ENCODE measurements at regions not wholly inside any gene's neighbourhood (a gene's known extent, or its start where the extent isn't known, plus 50 kb on each side); places are given as distances from the start of the nearest gene placed in this dataset.

DNA sequence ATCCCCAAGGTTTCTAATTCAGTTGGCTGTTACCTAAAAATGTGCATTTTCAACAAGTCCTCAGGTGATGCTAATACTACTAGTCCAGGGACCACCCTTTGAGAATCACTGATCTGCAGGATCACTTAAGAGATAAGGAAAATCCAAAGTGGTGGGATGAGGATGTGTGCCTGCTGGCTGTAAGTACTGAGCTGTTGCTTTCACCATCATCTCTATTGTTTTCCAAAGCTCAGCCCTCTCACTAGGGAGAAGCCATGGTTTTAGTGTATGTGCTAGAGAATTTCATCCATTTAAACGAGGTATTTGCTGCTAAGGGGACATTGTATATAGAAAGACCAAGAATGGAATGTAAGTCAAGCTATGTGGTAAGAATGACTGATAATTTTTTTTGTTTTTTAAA is 202.3 kb downstream of the KIF21A start:
- no peak for DNase-seq (ENCODE audit: low read depth)
- H3K4me3 ChIP-seq (ENCODE audit: low read length), result no peak overlapping the region
- TF ChIP-seq, protein P1, sequence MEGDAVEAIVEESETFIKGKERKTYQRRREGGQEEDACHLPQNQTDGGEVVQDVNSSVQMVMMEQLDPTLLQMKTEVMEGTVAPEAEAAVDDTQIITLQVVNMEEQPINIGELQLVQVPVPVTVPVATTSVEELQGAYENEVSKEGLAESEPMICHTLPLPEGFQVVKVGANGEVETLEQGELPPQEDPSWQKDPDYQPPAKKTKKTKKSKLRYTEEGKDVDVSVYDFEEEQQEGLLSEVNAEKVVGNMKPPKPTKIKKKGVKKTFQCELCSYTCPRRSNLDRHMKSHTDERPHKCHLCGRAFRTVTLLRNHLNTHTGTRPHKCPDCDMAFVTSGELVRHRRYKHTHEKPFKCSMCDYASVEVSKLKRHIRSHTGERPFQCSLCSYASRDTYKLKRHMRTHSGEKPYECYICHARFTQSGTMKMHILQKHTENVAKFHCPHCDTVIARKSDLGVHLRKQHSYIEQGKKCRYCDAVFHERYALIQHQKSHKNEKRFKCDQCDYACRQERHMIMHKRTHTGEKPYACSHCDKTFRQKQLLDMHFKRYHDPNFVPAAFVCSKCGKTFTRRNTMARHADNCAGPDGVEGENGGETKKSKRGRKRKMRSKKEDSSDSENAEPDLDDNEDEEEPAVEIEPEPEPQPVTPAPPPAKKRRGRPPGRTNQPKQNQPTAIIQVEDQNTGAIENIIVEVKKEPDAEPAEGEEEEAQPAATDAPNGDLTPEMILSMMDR (IDR thresholded peaks at IDR 0.05; ENCODE audit: insufficient read depth, low read depth, low read length, missing control alignments), result no peak

DNA sequence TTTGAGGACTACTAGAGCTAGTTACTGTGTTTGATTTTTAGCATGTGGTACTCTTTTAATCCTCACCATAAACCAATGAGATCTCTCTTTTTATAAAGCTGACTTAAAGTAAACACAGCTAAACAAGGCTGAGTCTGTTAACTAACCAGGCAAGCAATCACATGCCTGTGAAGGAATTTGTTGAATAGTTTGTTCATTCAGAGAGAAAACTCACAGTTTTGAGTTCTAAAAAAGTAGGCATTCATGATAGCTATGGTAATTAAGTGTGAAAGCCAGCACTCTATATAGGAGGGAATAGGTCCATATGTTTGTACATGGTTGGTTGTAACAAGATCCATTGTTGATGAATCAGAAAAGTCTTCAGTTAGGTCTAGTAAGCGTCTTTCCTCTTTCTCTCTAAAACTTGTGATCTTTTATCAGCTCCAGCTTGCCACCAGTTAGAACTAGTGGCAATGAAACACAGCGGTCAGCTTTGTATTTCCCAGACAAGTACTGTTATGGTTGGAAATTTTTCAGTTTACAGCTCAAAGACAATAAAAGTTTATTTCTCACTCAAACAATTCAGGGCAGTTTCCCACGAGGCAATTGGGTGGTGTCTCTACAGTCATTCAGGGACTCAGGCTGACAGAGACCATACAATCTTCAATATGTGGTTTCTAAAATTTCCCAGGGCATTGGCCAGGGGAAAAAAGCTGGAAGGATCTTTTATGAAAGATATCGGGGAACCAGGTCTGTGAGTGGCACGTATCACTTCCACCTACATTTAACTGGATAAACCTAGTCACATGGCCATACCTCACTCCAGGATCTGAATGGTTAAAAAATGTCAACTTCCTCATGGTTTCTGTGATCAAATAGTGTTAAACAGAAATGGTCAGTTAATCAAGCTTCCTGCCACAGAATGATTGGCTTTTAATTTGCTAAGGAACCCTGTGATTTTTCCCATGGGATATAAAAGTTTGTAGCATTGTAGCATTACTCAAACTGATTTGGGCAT is 203.1 kb downstream of the KIF21A start:
- H3K4me3 ChIP-seq (ENCODE audit: low read length), result no peak overlapping the region
- TF ChIP-seq, protein P1 (IDR thresholded peaks at IDR 0.05; ENCODE audit: insufficient read depth, low read depth, low read length, missing control alignments), result no peak
- DNase-seq (ENCODE audit: low read depth), result peak; percentile 59

DNA sequence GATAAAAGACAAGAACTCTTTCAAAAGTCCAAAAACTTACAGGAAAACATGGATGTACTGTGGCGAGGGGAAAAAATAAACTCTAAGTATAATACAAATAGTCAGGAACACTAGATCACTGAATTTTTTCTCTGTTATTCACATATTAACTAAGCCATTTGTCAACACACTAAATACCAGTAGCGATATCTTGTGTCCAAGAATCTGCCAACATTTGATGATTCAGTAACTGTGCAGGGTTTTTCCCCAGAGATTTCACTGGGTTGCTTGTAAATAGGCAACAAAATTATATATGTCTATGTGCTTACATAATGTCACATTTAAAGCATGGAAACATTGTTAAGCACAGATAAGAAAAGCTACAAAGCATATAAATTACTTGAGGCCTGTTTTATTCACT is 205.9 kb downstream of the KIF21A start:
- TF ChIP-seq, protein P1 (IDR thresholded peaks at IDR 0.05; ENCODE audit: insufficient read depth, low read depth, low read length, missing control alignments), result no peak
- peak; percentile 92 for DNase-seq (ENCODE audit: low read depth)
- H3K4me3 ChIP-seq (ENCODE audit: low read length), result no peak overlapping the region

DNA sequence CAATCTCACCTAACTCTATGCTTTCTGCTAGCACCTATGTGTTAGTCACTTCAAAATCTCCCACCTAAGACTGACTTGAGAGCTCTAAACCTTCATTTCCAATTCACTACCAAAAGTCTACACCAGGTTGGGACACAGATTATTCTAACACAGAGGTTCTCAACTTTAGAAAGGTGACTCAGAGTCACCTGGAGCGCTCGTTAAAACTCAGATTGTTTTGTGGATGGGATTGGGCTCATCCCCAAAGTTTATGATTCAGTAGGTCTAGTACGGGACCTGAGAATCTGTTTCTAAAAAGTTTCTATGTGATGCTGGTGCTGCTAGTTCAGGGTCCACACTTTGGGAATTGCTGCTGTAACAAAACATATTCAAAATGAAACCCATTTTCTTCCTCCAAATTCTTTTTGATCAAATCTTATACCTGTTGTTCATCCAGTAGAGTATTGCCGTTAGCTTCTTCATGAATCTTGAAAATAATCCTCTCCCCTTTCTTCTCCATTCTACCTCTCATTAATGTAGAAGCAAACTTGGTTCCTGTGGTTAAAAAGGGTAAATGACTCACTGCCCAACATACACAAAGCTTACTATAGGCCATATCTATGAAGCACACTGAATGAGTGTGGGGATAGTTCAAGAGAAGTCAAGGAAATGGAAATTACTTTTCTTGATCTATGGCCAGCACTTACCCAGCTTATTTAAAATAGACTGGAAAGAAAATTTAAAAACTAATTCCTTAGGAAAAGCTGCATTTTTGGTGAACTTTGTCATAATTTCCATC is 206.7 kb downstream of the KIF21A start:
- no peak overlapping the region for H3K4me3 ChIP-seq (ENCODE audit: low read length)
- TF ChIP-seq, protein P1 (IDR thresholded peaks at IDR 0.05; ENCODE audit: insufficient read depth, low read depth, low read length, missing control alignments), result no peak
- peak; percentile 77 for DNase-seq (ENCODE audit: low read depth)

DNA sequence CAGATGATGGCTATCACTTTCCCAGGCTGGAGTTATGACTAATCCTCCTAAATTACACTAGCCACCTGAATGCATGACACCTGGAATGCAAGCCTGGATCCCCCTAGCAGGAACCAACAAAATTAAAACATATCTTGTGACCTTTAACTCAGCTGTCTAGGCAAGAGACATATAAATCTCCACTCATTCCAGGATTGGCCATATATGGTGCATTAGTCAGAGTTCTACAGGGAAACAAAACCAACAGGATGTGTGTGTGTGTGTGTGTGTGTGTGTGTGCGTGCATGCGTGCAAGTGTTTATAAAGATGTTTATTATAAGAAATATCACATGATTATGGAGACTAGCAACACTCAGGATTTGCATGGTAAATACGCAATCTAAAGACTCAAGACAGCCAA is 212.8 kb downstream of the KIF21A start:
- TF ChIP-seq, protein P1 (IDR thresholded peaks at IDR 0.05; ENCODE audit: insufficient read depth, low read depth, low read length, missing control alignments), result no peak
- no peak overlapping the region for H3K4me3 ChIP-seq (ENCODE audit: low read length)
- peak; percentile 80 for DNase-seq (ENCODE audit: low read depth)

DNA sequence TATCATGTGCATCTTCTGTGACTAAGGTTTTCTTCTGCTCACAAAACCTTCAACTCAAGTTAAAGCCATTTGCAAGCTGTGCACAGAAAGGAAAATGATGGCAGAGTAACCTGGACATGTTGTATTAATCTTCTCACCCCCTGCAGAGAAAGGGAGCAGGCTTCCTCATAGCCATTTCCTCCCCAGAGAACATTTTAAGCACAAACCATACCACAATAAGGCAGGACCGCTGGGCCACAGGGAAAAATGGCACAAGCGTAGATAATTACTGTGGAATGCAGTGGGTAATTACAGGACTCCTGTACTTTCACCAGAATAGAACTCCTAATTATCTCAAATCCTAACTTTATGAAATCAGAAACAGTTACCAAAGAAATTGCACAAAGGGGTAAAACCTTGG is 215.7 kb downstream of the KIF21A start:
- no peak for DNase-seq (ENCODE audit: low read depth)
- no peak overlapping the region for H3K4me3 ChIP-seq (ENCODE audit: low read length)
- TF ChIP-seq, protein P1 (IDR thresholded peaks at IDR 0.05; ENCODE audit: insufficient read depth, low read depth, low read length, missing control alignments), result no peak
